Embryonic facial prominence (tissue), 1 donor: ENCODE measurements at regions not wholly inside any gene's neighbourhood (a gene's known extent, or its start where the extent isn't known, plus 50 kb on each side); places are given as distances from the start of the nearest gene placed in this dataset.
"Not testable (repeated sequence)": the region's sequence is repeated elsewhere in the genome, so short reads cannot be mapped to it uniquely, and the experiment has no call there.

ENCODE experiments used
- DNase-seq: peaks from one replicate; pipeline ENCODE4 v3.0.0-alpha.2; 2016; ENCODE audit errors: extremely low spot score

DNA sequence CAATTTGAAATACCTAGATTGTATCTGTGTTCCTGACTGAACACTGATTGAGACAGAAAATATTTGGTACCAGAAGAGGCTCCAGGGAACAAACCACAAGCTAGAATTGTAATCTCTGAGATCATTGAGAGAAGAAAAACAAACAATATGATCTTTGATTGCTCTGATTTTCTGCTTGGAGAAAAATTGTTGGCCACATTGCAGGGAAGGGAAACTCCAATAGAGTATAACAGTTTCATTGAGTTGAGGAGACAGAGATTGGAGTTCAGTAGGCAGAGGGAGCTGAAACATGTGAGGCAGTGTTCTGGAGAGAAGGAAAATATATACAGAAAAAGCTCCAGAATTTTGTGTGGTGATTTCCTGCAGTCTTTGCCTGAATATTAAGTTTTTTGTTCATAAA, 158.2 kb downstream of the C4orf33 start:
- DNase-seq: no peak

DNA sequence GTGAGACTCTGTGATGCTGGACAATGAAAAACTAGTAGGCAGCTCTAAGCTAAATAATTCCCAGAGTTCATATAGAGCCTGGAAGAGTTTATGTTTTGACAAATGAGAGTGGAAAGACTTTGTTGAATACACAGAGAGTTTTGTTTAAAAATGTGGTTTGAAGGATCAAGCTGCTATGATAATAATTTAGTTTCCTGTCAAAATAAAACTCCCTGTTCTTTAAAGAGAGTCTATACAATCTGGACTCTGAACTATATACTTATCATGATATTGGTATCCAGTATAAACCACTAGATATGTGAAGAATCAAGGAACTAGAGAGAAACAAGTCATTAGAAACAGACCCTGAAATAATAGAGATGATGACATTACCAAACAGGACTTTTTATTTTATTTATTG, 158.6 kb downstream of the C4orf33 start:
- DNase-seq: no peak

DNA sequence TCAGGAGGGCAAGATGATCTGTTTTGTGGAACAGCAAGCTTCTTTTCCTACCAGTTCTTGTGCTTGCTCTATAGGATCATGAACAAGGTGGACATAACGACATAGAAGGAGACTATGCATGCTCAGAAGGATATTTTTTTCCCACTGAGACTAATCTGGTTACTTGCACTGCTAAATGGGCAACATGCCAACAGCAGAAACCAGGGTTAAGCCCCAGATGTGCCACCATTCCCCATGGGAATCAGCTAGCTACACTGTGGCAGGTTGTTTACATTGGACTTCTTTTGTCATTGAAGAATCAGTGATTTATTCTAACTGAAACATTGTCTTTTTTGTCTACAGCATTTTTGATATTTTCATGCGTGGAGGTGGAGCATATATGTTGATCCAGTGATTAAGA, 165.6 kb downstream of the C4orf33 start:
- DNase-seq: no peak

DNA sequence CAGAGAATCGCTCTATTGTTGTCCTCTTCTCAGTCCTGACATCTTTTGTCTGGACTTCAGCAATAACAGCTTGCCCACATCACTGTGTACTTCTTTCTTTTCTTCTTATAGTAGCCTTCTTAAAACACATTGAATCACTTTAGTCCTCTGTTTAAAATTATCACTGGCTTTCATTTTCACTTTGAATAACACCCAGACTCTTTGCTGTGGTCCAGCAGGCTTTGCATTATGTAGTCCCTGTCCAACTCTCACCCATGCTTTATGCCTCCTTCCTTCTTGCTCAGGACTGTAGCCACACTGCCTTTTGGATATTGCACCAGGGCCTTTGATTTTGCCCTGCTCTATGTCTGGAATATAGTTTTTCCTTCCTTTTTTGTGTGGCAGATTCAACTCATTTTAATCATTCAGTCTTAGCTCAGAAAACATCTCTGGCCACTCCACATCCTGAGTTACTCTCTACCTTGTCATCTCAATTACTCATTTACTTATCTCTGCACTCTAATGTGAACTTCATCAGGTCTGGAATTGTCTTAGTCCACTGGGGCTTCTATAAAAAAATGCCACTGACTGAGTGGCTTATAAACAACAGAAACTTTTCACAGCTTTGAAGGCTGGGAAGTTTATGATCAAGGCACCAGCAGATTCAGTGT, 168.2 kb downstream of the C4orf33 start:
- DNase-seq: no peak

DNA sequence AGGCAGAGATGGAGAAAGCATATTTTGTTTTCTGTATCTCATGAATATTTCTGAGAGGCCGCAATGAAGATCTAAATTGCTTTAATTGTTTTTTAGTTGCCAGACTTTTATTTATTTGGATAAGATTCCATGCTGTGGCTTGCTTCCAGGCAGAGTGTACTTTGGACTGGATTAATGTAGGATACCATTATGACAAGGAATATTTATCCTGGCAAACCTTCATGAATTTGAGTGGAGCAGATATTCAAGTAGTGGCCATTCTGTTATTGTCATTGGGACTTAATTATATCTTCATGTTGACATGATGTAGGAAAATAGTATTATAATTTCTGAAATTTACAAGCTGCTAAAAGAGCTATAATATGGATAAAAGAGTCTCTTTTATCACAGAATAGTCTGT, 182.9 kb downstream of the C4orf33 start:
- DNase-seq: no peak

DNA sequence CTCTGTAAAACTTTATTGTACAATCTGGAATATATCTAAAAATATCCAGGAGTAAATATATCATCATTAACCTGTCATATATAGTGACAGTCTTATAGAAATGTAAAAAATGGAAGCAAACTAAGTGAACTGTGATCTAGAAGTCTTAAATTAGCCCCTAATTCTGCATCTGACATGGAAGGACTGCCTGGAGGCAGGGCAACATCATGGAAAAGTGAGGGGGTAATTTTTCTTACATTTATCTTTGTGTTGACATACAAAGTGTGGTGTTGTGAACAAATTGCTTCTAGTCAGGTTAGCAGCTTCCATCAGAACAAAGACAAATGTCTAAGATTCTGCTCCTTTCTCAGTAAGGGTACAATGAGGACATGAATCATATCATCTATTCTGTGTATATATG, 186.3 kb downstream of the C4orf33 start:
- no peak for DNase-seq

DNA sequence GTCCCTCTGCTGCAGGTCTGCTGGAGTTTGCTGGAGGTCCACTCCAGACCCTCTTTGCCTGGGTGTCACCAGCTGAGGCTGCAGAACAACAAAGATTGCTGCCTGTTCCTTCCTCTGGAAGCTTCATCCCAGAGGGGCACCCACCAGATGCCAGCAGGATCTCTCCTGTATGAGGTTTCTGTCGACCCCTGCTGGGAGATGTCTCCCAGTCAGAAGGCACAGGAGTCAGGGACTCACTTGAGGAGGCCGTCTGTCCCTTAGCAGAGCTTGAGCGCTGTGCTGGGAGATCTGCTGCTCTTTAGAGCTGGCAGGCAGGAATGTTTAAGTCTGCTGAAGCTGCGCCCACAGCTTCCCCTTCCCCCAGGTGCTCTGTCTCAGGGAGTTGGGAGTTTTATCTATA, 196.2 kb downstream of the C4orf33 start:
- DNase-seq: not testable (repeated sequence)

DNA sequence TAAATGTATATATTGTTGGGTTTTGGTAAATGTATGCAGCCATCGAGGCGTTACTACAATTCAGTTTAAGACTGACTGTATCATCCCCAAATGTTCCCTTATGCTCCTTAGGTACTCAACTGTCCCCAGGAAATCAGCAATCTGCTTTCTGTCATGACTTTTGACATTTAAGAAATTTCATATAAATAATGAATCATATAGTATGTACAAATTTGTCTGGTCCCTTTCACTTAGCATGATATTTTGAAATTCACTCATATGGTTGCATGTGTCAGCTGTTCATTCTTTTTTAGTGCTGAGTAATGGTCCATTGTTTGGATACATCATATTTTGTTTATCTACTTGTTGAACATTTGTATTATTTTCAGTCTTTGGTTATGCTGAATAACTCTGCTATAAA, 218.8 kb downstream of the C4orf33 start:
- no peak for DNase-seq

DNA sequence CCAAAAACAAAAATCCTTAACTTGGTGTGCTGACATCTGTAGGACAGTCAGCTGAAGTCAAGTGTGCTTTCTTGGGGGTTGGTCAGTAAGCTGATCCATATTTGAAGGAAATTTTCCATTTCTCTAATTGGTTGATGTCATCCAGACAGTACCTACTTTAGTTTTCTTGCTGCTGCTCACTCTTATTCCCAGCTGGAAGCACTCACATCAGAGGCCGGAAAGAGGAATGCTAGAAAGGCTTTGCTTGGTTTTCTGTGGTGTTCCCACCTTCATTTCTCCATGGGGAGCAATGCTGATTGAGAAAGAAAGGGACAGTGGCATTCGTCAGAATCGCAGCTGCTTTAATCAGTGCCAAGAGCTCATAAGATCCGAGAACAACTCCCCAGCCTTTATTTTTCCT, 227.0 kb downstream of the C4orf33 start:
- no peak for DNase-seq

DNA sequence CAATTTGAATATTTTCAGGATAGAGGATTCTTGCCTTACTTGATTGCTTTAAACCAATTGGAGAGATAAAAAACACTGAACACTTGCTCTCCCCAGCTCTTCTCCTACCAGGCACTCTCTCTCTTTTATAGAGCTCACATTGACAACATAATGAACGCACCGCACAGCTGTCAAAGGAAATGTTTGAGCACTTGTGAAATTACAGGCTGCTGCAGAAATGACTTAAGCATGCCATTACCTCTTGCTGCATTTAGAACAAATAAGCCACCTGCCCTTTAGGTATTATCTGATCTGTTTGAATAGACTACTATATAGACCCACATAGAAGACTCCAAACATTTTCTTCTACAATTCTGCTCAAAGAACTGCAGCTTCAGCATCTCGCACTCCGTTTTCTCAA, 227.7 kb downstream of the C4orf33 start:
- DNase-seq: no peak

DNA sequence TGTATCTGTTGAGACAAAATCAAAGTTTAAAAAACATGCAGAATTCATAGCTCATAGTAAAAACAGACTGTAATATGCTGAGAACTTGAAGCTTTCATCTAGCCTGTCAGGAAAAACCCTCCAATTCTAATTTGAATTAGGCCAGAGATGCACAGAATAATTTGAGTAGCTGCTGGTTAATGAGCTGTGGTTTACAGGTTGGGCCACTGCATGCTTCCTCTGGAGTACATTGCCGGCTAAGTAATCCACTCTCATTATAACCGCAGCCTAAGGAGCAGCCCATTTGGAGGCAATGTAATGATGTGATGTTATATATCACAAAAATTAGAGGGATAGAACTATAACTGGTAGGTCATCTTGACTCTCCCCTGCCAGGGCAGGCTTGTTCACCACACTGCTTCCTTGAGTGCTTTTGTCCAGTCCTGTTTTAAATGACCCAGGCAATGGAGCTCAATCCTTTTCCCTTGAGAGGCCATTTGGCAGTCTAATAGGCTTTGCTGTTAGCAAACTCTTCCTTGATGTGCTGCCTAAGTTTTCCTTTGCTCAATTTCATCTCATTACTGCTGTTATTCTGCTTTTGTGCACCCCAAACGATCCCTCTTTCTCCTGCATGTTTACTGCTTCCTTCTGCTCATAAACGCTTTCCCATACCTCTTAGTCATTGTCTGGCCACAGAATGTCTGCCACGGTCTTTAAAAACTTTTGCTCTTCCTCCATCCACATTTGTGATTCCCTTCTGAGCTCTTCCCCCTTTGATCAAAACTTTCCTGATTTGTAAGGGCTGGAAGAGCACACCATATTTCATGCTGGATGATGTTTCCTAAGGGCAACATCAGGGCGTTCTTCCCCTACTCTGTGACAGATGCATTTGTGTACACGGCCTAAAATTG, 230.9 kb downstream of the C4orf33 start:
- no peak for DNase-seq

DNA sequence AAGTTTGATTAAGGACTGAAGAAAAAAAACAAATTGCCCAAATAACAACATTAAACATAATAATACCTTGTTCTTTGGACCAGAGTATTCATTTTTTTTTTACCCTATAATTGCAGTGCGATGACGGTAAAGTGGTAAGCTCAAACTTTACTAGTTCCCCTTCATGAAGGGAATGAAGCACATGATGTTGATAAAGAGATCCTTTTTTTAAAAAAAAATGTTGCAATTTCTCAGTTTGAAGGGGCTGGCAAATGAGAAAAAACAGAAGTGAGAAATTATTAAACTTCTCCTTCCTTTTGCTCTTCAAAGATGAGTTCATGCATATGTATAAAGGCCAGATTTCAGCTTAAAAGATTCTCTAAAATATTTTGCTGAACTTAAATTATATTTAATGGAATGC, 231.7 kb downstream of the C4orf33 start:
- no peak for DNase-seq

DNA sequence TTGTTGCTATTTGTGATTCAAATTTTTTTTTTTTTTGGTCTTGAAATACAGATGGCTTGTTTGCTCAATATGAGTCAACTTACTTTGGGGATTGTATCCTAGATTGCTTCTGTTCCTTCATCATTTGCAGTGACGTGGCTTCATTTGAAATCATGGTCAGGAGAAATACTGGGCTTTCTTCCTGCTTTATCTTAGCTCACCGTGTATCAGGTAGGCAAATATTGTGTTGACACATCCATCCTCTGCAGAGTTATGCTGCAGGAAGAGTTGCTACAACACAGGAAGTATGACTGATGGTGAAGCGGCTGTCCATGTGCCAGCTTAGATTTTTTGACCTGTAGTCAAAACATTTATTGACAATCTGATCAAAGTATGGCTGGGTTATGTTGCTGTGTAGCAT, 232.2 kb downstream of the C4orf33 start:
- no peak for DNase-seq

DNA sequence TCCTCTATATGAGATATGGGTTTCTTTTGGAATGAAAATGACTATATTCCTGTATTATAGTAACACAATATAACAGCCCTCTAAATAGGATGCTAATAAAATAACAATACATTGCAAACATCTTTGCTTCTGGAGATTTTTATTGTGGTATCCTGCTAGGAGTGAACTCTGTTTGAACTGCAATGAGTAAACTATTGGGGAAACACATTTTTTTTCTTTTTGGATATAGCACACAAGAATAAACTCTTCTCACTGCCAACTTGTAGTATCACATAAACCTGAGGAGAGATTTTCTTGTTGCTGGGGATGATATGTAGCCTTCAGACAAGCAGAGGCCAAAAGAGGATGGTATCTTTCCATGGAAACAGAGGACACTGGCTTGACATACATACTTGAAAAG, 238.2 kb downstream of the C4orf33 start:
- no peak for DNase-seq

DNA sequence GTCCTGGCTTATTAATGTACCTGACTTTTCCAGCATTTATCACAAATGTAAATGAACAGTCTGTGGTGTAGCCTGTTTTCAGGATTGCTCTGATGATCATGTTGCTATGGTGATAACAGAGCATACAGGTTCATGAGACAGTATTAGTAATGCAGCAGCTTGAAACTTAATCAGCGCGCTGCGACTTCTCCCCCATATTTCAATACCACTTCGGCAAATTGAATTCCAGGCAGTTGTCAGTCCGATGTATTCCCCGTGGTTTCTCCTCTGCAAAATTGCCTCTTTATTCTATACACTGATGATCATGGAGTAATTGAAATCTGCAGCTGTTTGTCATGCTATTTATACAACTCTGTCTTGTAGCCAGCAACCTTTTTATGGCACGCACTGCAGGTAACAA, 239.3 kb downstream of the C4orf33 start:
- peak; percentile 35 for DNase-seq

DNA sequence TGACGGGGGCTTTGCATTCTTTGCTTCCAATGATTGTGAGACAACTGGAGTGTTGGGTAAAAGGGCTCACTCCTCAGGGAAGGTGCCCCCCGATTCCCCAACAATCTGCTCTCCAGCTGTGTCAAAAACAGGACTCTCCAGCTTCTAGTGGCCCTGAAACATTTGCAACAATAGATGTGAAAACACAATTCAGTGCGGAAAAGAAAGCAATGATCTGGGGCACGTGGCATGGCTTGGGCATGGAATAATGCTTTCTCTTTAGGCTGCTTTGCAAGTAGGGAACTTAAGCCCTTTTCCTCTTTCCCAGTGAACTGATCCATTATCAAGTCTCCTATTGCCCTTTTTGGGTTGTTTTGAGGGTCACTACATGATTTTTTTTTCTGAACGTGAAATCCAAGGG, 239.9 kb downstream of the C4orf33 start:
- no peak for DNase-seq

DNA sequence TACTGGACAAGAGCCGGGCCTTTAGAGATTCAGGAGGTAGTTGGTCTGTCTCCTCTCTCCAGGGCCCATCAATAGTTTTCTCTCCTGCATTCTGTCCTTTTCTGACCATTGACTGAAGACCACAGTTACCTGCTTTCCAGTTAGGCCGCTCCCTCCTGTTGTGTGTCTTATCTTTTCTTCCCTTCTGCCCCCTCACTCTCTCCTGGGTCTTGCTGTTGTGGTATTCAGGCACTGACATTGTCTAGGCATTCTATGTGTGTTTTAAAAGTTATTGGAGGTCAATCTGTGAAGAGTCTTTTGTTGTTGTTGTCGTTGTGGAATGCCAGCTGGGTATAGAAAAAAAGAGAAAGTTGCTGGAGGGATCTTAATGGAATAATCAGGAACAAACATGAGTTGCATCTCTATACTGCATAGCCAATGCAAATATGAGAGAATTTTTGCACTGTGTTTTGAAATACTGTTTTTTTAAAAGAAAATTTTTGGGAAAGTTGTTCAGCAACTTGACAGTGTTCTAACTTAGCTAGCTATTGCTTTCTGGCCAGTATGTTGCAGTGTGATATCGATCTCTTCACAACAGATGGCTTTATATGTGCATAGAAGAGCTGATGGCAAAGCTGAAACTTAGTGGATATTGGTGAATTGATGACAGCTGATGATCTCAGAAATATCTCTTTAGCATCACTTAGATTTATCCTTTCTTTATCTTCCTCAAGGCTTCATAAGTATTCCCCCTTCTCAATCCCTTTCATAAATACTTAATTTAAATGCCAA, 240.7 kb downstream of the C4orf33 start:
- no peak for DNase-seq

DNA sequence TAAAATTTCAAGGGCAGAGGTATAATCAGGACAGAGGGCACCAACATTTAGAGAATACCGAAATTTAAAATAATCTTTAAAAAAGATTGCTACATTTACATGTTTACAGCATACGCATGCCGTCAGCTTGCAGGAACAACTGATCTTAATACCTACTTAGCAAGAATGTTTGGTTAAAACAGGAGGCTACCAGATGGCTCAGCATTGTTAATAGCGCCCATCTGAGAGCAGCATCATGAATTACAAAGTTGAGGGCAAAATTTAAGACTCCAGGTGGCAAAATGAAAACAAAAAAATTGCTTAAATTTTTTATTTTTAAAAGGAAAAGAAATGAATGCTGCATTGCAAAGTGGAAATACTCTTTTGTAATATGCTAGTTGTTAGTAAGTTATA, 241.3 kb downstream of the C4orf33 start:
- DNase-seq: no peak

DNA sequence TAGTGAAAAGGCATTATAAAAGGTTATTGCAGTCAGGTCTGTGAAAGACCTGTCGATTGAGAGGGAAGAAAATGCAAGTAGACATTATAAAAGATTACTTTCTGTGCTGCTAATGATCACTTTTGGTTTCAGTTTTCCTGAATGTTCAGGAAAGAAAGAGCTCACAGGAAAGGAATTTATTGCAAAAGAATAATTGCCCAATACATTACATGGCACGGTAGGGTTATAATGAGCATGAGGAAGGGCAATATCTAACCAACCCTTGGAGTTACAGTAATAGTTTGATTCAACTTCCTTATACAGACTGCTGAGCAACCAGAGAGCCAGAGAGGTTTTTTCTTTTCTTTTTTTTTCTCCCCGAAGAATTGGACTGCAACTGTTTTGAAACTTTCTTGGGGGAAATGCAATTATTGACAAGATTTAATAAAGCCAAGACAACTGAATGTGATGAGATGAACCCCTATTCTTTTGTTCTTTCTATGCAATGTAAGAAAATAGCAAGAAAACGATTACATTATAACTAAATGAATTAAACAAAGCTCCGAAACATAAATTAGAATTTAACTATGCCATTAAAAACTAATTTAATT, 247.0 kb downstream of the C4orf33 start:
- no peak for DNase-seq

DNA sequence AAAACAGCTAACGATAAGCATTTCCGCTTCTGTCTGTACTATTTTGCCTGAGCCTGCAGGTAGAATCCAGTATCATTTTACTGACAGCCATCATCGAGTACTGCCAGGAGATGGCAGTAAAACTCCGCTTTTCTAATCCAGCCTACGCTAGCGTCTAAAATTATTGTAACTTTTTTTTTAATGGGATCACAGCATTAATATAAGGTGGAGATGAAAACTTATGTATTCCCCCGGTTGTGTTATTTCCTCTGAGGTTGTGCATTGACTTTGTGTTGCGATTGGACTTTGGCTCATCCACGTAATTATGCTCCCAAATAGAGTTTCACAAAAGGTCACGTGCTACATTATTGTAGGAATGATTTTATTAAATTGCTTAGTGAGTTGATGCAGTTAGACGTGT, 248.1 kb downstream of the C4orf33 start:
- DNase-seq: peak; percentile 42

DNA sequence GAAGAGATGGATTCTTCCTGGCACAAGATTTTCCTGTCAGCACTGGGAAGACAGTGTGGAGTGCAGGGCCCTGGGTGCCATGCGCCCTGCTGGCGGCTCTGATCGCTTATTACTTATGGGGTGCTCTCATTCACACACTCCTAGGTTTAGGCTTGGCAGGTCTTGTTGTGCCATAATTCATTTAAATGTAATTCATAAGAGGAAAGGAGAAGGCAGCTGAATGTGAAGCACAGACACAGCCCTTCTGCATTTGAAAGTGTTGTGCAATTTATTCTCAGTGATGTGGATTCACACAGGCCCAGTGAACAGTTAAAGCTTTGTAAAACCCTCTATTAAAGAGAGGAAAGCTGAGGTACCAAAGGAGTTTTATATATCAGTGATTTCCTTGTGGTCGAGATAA, 249.7 kb downstream of the C4orf33 start:
- no peak for DNase-seq

DNA sequence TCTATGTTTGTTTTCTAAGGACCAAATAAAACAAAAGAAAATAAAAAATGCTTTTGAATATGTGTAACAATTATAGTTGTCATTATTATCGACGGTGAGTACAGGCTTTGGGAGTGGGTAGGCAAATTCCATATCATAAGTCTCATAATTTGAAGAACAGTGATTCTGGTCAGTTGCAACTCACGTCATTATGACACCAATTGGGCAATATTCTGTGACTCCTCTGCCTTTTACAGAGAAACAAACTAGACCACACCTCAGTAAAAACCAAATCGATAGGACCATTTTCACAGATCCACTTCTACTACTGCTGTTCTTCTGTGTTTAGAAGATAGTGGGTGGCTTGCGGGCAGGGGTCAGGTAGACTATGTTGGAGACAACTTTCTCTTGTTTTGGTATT, 250.1 kb downstream of the C4orf33 start:
- no peak for DNase-seq
